AG10803 (cell line): ENCODE measurements at regions not wholly inside any gene's neighbourhood (a gene's known extent, or its start where the extent isn't known, plus 50 kb on each side); places are given as distances from the start of the nearest gene placed in this dataset.
A peak's percentile ranks its signal among the peaks of the same experiment; 100 is the strongest.

ENCODE experiments used
- DNase-seq: peaks from one replicate; pipeline ENCODE4 v3.0.0; 2010; ENCODE audit warnings: low read depth
- H3K4me3 ChIP-seq: 2 replicates; pipeline ENCODE4 v1.5.1; 2011; ENCODE audit warnings: mild to moderate bottlenecking, low read length, control low read depth
- TF ChIP-seq, protein P1 (sequence below): conservative IDR thresholded peaks from 2 replicates; pipeline ENCODE4 v1.5.1; 2011; ENCODE audit warnings: mild to moderate bottlenecking, low read length, control low read depth, inconsistent platforms

DNA sequence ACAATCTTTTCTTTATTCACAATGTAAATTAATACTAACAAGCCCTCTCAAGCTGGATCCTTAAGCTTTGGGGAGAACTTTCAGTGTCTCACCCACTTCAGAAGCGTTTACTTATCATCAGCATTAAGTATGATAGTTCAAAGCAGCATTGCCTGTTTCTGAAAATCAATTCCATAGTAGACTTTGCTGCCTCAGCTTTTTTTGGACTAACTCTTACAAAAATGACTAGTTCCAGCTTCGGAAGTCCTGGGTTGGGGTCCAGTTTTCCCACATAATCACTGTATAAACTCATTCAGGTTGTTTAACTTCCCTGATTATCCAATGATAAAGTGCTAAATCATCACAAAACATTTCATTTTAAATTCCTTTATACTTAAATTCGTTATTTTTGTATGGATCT lies 114.4 kb downstream of the NR2F2 start:
- TF ChIP-seq, protein P1, sequence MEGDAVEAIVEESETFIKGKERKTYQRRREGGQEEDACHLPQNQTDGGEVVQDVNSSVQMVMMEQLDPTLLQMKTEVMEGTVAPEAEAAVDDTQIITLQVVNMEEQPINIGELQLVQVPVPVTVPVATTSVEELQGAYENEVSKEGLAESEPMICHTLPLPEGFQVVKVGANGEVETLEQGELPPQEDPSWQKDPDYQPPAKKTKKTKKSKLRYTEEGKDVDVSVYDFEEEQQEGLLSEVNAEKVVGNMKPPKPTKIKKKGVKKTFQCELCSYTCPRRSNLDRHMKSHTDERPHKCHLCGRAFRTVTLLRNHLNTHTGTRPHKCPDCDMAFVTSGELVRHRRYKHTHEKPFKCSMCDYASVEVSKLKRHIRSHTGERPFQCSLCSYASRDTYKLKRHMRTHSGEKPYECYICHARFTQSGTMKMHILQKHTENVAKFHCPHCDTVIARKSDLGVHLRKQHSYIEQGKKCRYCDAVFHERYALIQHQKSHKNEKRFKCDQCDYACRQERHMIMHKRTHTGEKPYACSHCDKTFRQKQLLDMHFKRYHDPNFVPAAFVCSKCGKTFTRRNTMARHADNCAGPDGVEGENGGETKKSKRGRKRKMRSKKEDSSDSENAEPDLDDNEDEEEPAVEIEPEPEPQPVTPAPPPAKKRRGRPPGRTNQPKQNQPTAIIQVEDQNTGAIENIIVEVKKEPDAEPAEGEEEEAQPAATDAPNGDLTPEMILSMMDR: no peak
- DNase-seq: no peak
- no peak overlapping the region for H3K4me3 ChIP-seq

DNA sequence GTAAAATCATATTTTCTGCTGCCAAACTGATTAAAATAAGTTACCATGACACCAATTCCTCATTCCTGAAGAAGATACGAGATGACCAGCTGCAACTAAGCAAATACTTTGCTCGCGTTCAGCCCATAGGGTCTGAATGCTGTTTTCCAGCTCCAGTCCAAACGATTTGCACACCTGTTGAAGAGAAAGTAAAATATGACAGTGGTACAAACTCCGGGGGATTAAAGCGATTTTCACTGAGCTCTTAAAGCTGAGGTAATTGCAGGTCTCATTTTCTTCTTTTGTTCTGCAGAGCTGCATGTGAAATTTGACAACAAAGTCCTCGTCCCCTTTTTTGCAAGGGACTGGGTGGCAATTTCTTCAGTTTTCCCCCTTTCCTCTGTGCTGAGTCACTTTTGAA lies 118.4 kb downstream of the NR2F2 start:
- DNase-seq: no peak
- no peak overlapping the region for H3K4me3 ChIP-seq
- TF ChIP-seq, protein P1: no peak

DNA sequence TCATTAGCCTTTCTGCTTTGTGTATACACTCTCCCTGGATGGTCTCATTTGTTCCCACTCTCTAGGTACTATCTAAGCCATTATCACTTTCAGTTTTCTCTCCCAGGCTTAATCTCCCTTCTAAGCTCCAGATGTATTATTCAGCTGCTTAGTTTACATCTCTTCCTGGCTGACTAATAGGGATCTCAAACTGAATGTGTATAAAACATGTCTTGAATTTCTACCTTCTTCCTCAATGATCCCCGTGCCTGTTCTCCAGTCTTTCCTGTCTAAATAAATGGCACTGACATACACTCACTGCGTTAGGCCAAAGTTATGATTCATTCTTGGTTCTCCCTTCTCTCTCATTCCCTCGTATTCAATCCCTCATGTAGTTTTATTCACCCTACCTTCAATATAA lies 127.3 kb downstream of the NR2F2 start:
- DNase-seq: no peak

DNA sequence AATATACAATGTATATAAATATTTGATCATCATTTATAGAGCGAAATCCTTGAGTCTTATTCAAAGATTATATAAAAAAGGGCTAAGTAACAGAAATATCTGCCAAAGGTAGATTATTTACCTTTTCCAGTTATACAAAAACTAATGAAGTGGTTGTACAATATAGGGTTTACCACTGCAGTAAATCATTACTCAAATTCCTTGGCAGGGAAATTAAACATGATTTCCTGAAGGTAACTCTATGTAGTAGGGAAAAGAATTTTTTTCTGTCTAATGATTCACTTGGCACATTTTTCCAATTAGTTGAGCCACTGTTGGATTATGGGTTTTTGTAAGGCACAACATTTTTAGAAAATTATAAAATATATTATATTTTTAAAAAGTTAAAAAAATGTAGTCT lies 129.6 kb downstream of the NR2F2 start:
- TF ChIP-seq, protein P1: no peak
- no peak overlapping the region for H3K4me3 ChIP-seq
- DNase-seq: no peak

More for the DNA sequence above, 127.3 kb downstream of the NR2F2 start:
- TF ChIP-seq, protein P1: no peak
- no peak overlapping the region for H3K4me3 ChIP-seq

DNA sequence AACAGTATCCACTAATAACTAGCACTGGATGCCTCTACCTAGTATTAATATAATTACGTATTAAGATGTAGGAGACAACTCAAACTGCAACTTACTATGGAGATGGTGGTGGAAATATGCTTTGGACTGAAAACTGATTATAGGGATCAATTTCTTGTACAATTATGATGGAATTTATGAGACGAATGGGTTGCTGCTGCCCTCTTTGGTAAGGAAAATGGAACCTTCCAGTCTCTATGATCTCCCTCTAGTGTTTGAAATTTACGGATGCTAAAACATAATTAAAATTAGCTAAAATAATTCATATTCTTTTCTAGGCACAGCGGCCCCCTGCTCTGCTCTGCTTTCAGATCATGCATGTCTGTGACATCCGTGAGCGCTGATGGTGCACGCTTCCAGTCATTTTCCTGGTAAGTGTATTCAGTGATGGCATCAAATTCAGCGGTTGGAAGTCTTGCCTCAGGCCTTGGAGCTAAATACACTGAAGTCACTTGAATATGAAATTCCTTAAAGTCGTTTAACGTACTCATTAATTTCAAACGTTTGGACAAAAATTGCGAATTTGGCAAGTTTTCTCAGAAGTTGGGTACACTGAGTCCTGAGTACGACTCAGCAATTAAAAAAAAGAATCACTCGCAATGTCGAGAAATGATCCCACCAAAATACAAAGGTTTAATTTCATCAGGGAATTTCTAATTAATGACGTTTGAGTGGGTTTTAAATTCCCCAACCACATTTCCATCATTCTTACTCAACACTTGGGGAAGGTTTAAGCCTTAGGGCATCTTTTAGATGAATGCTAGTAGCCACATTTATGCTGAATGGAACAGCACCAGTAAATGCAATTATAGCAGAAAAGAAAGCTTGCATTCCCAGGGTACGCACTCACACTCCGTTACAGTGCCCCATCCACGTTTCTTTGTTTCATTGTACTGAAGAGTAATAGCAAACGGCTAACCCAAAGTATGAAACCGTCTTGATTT lies 132.6 kb downstream of the NR2F2 start:
- no peak overlapping the region for H3K4me3 ChIP-seq
- TF ChIP-seq, protein P1: peak; percentile 34
- DNase-seq: peak; percentile 1

DNA sequence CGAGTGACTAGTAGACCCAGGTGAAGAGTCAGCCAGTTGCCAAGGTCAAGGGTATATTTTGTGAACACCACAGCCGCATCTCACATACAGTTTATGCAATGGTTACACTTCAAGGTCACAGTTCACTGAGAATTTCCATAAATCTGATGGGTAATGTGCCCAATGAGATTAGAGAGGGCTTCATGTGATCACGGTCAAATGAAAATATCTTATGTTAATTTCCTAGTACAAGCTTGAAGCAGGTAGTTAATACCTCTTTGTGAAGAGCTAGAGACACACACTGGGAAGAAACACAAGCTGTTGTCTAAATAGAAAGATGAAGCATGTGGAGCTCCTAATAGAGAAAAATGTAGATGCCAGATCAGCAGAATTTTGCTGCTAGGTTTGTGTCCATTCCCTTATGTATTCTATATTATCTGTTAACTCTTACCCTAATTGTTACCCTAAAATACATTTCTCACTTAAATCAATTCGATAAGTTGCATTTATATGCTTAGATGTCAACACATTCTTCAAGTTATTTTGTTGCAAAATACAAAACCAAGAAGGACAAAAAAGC lies 136.0 kb downstream of the NR2F2 start:
- DNase-seq: no peak
- no peak overlapping the region for H3K4me3 ChIP-seq
- TF ChIP-seq, protein P1: no peak

DNA sequence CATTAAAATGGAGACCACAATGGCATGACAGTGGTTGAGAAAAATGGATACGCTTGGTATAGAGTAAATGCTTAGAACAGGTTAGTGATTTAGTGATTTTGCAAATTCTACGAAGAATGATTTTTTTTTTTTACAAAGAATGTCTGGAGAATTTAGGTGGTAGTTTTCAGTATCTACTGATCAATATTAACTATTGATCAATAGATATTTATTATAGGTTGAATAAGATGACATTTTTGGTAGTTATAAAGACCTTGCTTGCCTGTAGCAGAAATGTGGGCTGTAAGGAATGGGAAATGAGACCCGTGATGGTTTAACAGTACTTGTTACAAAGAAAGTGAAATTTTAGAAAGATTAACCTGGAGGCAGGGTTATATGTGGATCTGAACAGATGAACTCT lies 137.5 kb downstream of the NR2F2 start:
- DNase-seq: no peak
- no peak overlapping the region for H3K4me3 ChIP-seq
- TF ChIP-seq, protein P1: no peak
